Stimulated activated CD8-positive, alpha-beta memory T cell treated with anti-CD3 and anti-CD28 coated beads, Interleukin-15, amount 100 ng/mL, for 1 hour (primary cell): ENCODE measurements at regions not wholly inside any gene's neighbourhood (a gene's known extent, or its start where the extent isn't known, plus 50 kb on each side); places are given as distances from the start of the nearest gene placed in this dataset.
"Not testable (repeated sequence)": the region's sequence is repeated elsewhere in the genome, so short reads cannot be mapped to it uniquely, and the experiment has no call there.

ENCODE experiments used
- DNase-seq: peaks from one replicate; pipeline ENCODE4 v3.0.0-alpha.2; 2020; ENCODE audit warnings: low read depth

DNA sequence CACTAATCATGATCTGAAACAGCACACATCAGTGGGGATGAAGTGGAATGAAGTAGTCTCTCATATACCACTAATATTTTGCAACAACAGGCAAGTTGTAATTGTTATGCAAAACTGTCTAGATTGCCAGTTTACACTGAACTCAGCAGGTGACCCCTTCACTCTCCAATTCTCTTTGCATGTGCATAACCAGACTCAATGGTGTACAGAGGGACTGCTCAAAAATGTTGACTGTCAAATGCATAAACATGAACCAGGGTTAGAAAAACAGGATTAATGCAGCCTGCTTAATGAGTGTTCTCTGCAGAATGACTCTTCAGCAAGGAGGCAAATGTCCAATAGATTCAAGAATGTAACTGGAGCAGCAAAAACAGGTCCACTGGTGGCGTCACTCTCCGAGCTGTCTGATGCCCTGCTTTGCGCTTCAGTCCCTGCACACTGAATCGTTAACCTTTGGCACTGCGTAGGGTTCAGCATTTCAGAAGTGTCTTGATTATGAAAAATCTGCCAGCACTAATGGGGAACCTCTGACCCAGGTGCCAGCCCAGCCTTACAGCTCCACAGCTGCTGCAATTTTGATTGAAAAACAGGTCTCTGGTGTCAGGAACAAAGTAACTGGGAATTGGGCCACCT lies 209.3 kb downstream of the TDRD15 start:
- no peak for DNase-seq

DNA sequence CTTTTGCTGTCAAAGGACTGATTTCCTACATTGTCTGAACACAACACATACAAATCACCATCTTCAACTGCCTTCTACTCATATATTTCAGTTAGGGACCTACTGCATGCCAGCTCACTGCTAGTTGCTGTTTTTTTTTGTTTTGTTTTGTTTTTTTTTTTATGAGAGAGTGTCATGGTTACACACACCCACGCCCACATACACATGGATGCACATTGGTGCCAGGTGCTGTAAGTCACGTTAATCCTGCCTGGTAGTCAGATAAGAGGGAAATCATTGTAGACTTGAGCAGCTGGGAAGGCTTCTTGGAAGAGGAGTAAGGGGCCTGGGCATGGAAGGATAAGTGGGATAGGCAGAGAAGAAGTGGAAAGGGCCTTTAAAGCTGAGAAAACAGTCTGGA lies 209.9 kb downstream of the TDRD15 start:
- no peak for DNase-seq

DNA sequence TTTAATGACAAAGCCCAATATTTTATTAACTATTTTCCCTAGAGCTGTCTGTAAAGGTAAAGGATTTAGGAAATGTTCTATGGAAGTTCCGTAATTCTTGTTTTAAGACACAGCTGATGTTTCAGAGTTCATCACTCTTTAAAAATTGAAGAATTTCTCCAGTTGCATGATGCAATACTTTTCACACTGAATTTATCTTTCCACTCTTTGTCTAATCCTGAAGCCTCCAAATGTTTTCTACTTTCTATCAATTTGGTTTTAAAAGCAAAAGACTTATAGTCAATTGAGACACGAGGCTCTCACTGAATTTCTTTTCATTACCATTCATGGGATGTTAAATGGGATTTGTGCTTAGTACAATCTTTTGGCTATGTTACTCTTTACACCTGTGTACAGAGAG lies 223.2 kb downstream of the TDRD15 start:
- no peak for DNase-seq

DNA sequence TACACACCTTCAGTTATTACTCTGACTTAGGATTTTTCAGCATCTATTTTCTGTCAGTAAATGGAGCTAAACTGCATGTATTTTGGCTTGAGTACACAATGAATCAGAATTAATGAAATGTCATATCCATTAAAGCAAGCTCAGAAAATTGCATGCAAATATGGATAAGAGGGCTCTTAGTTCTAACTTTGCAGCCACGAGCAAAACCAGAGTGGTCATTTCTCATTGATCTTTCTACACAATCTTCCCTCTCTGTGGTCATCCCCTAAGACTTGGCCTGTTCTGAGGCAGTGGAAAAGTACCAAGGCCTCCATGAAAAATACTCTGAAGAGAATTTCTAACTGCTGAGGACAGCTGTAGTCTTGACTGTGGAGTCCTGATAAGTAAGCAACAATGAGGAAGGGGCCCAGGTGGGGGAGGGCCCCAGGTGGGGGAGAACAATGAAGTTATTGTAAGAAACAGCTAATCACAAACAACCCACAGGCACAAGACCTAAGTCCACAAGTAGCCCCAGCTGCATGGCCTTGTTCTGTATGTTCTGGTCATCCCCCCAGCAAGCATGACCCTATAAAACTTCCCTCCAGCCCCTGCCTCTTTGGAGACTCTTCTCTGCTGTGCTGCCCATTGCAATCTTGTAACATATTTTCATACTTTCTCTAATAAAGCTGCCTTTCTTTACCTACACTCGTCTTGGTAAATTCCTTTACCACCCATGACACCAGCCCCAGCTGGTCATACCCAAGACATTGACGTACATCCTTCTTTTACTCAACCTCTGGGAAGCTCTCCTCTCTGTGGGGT lies 230.3 kb downstream of the TDRD15 start:
- no peak for DNase-seq

DNA sequence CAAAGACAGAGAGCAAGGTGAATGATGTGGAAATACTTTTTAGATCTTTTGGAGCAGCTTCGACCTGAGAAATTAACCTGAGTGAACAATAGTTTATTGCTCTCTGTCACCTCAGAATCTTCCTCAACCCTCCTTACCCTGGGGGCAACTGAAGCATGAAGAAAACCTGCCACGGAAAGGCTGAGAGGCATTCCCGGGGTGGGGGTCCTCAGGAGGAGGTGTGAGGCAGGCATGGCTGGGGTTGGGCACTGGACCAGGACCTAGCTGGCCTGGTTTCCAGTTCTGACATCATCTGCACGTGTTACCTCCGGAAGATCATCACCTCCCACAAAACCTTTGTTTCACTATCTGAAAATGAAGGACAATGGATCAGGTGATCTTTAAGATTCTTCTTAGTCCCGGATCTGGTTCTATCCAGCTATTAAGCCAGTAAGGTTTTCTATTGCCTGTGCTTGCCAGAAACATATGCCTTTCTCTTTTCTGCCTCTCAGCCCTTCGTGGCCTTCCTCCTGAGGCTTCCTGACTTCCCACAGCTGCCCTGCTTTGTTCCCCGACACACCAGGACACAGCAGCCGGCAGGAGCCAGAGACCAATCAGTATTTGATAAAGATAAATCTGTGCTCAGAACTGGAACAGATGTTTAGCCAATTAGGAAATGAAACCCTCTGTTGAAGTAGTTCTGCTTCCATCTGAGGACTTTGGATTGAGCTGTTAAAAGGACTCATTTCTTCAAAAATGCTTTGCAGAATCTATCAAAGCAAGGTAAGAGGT lies 232.5 kb downstream of the TDRD15 start:
- DNase-seq, result no peak

DNA sequence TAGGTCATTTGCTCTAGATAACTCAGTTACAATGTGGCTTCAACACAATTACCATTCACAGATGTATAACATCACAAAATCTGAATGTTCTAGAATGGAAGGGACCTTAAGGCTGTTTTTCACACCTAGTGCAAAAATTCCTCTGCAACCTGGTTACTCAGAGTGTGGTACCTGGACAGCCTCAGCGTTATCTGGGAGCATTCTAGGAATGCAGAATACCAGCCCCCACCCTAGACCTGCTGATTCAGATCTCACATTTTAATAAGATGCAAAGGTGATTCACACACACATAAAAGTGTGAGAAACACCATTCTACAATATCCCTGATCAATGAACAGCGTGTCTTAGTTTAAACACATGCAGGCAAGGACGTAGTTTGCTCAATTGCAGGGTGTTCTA lies 233.1 kb downstream of the TDRD15 start:
- no peak for DNase-seq

DNA sequence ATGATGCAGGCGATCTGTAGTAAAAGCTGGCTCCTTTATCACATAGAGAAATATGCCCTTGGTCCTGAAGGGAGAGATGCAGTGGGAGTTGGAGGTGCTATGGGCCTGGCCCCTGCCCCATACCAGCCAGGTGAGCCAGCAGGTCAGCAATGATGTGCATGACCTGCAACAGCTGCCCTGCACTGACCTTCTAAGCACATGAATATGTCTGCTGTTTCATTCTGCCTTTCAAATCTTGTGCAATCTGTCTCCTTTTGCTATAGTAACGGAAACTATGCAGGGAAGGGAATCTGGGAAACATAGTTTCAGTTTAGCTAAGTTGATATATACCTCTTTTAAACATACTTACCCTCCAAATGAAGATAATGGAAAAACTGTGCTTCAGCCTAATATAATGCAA lies 235.2 kb downstream of the TDRD15 start:
- DNase-seq, result no peak

DNA sequence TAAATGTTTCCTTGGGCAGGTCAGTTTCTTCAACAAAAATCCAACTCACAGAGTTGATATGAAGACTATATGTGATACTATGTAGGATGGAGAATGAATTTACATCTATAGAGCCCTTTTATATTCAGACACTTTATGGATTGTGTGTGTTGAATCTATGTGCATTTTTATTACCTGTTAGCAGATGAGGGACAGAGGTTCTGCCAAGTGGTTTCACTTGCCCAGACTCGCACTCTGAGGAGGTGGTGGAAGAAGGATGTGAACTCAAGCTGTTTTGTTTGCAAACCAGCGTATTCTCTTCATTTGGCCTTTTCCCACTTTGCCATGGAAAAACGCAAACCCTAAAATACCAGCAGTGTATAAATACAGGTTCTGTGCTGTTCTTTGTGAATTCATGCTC lies 237.6 kb downstream of the TDRD15 start:
- DNase-seq, result no peak

DNA sequence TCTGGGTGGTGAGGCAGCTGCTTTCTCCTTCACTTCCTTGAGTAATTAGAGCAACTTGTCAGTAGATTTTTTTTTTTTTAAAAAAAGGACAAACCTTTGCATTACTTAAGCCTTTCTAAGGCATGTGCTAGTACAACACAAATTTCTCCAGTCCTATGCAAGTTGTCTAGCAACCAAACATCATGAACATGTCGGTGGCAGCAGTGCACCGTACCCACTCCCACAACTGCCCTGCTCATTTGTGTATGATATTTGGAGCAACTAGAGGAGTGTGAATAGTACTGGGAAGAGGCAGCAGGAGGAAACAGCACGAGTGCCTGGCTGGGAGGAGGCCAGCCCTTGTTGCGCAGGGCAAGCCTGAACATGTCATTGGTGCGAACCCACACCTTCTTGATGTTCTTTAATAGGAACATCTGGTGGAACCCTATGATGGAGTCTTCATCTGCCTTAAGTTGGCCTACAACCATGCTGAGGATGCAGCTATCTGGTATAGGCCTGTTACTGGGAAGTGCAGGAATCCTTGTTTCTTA lies 238.3 kb downstream of the TDRD15 start:
- DNase-seq, result no peak

DNA sequence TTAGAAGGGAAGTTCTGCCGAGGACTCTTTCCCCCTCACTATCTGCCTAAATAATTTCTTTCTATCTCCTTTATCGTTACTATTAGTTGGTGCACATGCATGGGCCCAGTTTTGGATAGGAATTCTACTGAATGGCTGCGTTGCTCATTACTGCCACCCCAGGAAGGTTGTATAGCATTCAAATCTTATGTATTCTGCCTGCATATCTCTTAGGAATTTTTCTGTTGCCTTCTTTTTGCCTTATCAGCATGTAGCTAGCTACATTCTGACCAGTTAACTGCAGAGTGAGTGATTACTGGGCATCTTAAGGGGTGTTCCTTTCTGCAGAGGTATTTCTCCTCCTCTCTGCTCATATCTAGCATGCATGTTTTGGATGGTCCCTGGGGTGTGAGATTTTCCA lies 239.6 kb downstream of the TDRD15 start:
- DNase-seq, result no peak

DNA sequence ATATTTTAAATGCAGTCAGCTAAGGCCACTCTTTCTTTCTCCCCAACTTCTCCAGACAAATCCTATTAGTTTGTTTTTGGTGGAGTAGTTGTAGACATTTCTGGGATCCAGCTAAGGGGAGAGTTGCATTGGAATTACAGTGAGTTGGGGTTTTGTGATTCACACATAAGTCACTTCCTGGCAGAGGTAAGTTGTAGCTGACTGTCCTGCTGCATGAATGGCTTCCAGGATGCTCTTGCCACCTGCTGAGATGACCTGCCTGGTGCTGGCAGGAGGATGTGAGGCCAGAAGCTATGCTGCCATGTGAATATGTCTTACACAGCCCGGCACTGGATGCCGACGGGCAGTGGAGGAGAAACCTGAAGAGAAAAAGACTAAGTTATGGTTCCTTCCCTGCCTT lies 243.7 kb downstream of the TDRD15 start:
- no peak for DNase-seq

DNA sequence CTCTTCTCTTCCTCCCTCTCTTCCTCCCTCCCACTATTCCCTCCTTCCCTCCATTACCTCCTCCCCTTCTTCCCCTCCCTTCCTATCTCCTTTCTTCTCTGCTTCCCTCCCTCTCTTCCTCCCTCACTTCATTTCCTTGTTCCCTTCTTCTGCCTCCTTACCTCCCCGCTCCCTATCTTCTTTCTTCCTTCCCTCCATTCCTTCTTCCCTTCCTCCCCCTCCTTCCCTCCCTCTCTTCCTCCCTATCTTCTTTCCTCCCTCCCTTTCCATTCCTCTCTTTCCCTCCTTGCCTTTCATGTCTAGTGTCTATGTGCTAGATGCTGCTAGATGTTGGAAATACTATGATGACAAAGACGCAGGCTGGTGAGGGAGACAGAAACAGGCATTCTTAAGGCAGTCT lies 246.0 kb downstream of the TDRD15 start:
- DNase-seq, result no peak

DNA sequence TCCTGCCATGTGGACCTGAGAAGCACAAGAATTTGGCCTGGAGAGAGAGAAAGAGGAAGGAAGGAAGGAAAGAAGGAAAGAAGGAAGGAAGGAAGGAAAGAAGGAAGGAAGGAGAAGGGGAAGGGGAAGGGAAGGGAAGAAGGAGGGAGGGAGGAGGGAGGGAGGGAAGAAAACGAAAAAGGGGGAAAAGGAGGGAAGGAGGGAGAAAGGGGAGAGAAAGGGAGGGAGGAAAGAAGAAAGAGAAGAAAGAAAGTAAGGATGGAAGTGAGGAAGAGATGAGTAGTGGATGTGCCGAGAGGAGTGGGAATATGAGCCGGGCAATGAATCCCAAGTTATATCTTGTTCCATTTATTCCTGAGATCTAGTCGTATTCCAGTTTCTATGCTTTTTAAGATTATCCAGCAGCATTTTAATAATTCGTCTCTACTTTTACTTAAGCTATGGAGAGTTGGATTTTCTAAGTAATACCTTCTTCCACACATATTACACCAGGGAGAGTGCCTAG lies 247.8 kb downstream of the TDRD15 start:
- no peak for DNase-seq

DNA sequence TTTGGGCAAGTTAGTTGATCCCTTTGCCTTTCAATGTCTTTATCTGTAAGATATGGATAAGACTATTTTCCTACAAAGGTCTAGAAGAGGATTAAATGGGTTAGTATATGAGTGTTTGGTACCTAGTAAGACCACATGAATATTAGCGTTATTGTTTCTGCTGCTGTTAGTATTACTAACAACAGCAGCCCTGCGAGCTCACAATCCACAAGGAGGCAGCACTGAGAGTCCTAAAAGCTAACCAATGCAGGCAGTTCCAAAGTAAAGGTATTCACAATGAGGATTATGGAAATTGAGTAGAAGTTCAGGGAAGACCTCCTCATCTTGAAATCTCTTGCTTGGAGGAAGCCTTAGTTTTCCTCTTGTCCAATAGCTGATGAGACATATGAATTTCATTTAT lies 248.9 kb downstream of the TDRD15 start:
- no peak for DNase-seq

DNA sequence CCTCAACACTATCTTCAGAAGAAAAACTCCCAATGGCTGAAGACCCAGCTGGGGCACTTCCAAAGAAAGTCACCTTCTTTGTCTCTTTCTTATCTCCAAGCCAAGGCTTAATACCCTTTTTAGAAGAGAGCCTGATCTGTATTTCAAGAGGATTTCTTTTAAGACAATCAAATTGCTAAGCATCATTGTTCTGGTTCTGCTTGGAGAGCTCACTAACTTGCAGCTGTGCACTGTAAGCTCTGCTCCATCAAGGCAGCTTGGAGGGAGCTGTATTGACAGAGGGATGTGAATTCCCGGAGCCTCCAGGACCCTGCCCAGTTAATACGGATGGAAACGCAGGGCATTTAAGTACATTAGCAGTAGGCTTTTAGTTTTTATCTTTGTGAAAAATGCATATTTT lies 253.1 kb downstream of the TDRD15 start:
- no peak for DNase-seq

DNA sequence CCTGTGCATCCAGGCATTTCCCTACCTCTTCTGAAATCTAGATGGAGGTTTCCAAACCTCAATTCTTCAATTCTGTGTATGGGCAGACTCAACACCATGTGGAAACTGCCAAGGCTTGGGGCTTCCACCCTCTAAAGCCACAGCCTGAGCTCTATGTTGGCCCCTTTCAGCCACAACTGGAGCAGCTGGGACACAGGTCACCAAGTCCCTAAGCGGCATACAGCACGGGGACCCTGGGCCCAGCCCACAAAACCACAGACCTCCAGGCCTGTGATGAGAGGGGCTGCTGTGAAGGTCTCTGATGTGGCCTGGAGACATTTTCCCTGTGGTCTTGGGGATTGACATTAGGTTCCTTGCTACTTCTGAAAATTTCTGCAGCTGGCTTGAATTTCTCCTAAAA lies 255.4 kb downstream of the TDRD15 start:
- DNase-seq, result no peak

DNA sequence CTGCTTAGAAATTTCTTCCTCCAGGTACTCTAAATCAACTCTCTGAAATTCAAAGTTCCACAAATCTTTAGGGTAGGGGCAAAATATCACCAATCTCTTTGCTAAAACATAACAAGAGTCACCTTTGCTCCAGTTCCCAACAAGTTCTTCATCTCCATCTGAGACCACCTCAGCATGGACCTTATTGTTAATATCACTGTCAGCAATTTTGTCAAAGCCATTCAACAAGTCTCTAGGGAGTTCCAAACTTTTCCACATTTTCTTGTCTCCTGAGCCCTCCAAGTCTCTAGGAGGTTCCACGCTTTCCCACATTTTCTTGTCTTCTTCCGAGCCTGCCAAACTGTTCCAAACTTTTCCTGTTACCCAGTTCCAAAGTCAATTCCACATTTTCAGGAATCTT lies 255.9 kb downstream of the TDRD15 start:
- DNase-seq, result not testable (repeated sequence)

DNA sequence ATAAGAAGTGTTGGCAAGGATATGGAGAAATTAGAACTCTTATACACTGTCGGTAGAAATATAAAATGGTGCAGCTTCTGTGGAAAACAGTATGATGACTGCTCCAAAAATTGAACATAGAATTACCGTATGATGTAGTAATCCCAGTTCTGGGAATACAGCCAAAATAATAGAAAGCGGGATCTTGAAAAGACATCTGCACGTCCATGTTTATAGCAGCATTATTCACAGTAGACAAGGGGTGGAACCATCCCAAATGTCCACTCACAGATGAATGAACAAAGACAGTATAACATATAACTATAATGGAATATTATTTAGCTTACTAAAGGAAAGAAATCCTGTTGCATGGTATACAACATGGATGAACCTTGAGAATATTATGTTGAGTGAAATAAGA lies 257.7 kb downstream of the TDRD15 start:
- DNase-seq, result no peak

DNA sequence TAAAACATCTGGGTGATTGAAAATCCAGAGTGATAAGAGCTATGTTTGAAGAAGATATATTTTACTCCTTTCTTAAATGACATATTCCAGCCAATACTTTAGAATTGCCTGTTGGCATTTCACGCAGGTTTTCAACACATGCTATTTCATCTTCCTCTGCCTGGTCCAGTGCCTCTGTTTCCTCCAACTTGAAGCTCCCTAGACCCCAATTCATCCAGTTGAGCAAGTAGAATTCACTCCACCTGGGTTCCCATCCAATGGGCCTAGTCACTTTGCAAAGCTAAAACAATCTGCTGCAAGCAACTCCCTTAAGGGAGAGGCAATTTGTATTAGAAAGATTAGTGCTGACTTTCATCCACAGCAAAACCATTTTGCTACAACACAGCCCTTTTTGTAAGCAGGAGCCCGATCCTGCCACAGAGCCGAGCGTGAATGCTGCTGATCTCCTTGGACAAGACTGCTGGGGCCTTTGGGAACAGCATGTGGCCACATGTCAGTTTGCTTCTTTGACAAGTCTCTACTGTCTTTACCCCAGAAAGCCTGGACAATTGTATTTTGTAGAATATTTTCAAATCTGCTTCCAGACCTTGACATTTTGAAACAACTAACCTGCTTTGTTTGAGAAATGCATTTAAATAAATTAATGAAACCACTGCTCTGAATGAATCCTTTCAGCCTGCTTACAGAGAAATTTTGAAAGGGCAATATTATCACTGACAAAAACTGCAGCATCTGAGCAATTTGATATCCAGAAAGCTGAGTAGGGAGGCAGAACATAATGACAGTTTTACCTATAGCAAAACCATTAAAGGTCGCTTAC lies 259.1 kb downstream of the TDRD15 start:
- DNase-seq, result no peak

DNA sequence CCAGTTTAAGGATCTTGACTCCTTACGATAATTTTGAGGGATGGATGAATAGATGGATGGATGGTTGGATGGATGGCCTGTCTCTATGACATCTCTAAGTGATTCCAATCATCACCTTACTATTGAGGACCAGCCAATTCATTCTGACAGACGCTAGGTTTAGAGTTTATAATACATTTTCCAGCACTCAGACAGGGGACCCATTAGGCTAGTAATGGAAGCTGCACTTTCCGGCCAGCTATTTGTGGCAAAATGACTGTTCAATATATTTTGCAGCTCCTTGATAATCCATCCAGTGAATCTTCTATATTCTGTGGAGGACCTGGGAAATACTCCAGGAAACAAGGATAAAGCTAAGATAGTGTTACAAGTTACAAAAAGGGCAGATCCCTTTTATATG lies 262.9 kb downstream of the TDRD15 start:
- DNase-seq, result no peak

DNA sequence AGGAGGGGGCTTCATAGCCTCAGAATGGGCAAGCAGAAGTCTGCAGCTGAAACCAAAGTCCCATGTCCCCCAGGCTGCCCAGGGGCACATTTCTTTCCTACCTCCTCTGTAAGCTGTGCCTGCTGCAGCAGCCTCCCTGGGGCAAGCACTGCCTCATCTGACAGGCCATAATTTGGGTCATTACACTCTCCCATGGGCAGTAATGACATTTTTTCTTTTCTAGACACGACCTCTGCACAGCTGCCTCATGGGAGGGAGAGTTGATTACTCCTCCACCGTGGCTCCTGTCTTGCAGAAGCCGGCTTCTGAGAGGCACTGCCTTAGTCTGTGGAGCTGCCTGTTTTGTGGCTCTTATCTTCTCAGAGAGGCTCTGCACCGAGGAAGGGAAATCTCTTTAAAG lies 268.9 kb downstream of the TDRD15 start:
- DNase-seq, result no peak

DNA sequence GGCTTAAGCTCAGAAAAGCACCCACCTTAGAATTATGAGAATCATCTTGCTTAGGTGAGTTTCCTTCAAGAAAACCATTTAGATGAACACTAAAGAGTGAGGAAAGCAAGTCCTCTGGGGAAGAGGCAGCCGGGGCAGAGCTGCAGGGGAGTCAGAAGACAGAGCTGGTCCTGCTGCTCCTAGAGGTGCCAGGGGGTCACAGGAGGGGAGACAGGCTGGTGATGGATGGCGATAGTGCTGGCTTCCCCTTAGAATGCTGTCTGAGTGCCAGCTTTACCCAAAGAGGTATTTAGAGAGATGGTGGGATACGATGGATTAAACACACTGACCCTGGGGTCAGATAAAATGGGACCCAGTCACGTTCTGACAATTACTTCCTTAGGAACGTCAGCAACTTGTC lies 269.4 kb downstream of the TDRD15 start:
- DNase-seq, result no peak
